ENCODE measurements at regions not wholly inside any gene's neighbourhood (a gene's known extent, or its start where the extent isn't known, plus 50 kb on each side); places are given as distances from the start of the nearest gene placed in this dataset.

- no peak overlapping the region for H3K4ac ChIP-seq (ENCODE audit: low read depth, low read length)
- H2BK5ac ChIP-seq (ENCODE audit: low read length) = no peak overlapping the region
- H3K4me3 ChIP-seq (ENCODE audit: low read length) = no peak overlapping the region
- no peak overlapping the region for H2AK5ac ChIP-seq (ENCODE audit: low read length)
- H3K23ac ChIP-seq (ENCODE audit: low read length) = no peak overlapping the region
- no peak overlapping the region for H3K56ac ChIP-seq (ENCODE audit: low read length)
- H3K4me1 ChIP-seq (ENCODE audit: control insufficient read depth, low read depth, low read length) = no peaks in the 10 kb centered on the region
- no peak overlapping the region for H4K8ac ChIP-seq (ENCODE audit: low read depth, low read length)
- no CpG with 5 or more reads among the region's 5 CpGs for WGBS (ENCODE audit: extremely low coverage, insufficient coverage, low lambda C conversion rate)
- no peak overlapping the region for H3K18ac ChIP-seq (ENCODE audit: low read length)
- no peaks in the 10 kb centered on the region for H3K79me1 ChIP-seq (ENCODE audit: low read length)
- H3K36me3 ChIP-seq (ENCODE audit: control insufficient read depth, insufficient read depth, low read length) = no peaks in the 10 kb centered on the region
- no peak overlapping the region for H3K9ac ChIP-seq (ENCODE audit: low read length)
- no peak for DNase-seq
- no peak overlapping the region for H2BK15ac ChIP-seq (replicated peaks; ENCODE audit: low read depth)
- H3K27me3 ChIP-seq (ENCODE audit: insufficient read depth, low read length, poor library complexity) = no peaks in the 10 kb centered on the region
- no peaks in the 10 kb centered on the region for H3K79me2 ChIP-seq (ENCODE audit: control insufficient read depth, insufficient read depth, low read length)
- no peak overlapping the region for H4K5ac ChIP-seq (ENCODE audit: low read length)
- H3K4me2 ChIP-seq (ENCODE audit: low read length) = no peak overlapping the region
- no peak overlapping the region for H3K27ac ChIP-seq (ENCODE audit: low read depth, low read length)
- no peak overlapping the region for H2BK120ac ChIP-seq (ENCODE audit: low read depth, low read length)
These were observed 268.8 kb upstream of the BTG1 start for GRCh38 chr12:92414170-92415070.

GRCh38 chr12:92413286-92413685 is 267.6 kb upstream of the BTG1 start:
- no peak overlapping the region for H4K8ac ChIP-seq (ENCODE audit: low read depth, low read length)
- no peak overlapping the region for H2BK120ac ChIP-seq (ENCODE audit: low read depth, low read length)
- H3K27ac ChIP-seq (ENCODE audit: low read depth, low read length) = no peak overlapping the region
- no peak overlapping the region for H2BK5ac ChIP-seq (ENCODE audit: low read length)
- H3K4me2 ChIP-seq (ENCODE audit: low read length) = no peak overlapping the region
- no peak overlapping the region for H3K4me3 ChIP-seq (ENCODE audit: low read length)
- no peak overlapping the region for H3K23ac ChIP-seq (ENCODE audit: low read length)
- H3K9ac ChIP-seq (ENCODE audit: low read length) = no peak overlapping the region
- H3K18ac ChIP-seq (ENCODE audit: low read length) = no peak overlapping the region
- no peaks in the 10 kb centered on the region for H3K79me2 ChIP-seq (ENCODE audit: control insufficient read depth, insufficient read depth, low read length)
- H3K4me1 ChIP-seq (ENCODE audit: control insufficient read depth, low read depth, low read length) = no peaks in the 10 kb centered on the region
- DNase-seq = no peak
- H3K36me3 ChIP-seq (ENCODE audit: control insufficient read depth, insufficient read depth, low read length) = no peaks in the 10 kb centered on the region
- no peak overlapping the region for H4K5ac ChIP-seq (ENCODE audit: low read length)
- no peaks in the 10 kb centered on the region for H3K79me1 ChIP-seq (ENCODE audit: low read length)
- no peak overlapping the region for H2BK15ac ChIP-seq (replicated peaks; ENCODE audit: low read depth)
- no peak overlapping the region for H3K4ac ChIP-seq (ENCODE audit: low read depth, low read length)
- H2AK5ac ChIP-seq (ENCODE audit: low read length) = no peak overlapping the region
- no peak overlapping the region for H3K56ac ChIP-seq (ENCODE audit: low read length)
- WGBS (ENCODE audit: extremely low coverage, insufficient coverage, low lambda C conversion rate) = no CpG with 5 or more reads among the region's 3 CpGs
- no peaks in the 10 kb centered on the region for H3K27me3 ChIP-seq (ENCODE audit: insufficient read depth, low read length, poor library complexity)

DNA sequence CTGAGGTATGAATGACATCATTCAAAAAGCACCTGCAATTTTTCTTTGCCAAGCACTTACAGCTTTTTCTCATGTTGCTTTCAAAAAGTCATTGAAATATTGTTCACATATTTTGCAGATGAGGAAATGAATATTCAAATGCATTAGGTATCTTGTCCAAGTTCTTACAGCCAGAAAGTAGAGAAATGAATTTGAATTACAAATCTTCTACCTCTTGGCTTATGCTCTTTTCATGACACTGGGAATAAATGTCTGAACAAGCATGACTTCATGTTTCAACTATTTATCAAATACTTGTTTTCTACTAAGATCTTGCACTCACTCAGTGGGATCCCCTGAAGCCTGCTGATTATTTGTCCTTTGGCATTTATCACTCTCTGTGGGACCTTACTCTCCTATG is 267.2 kb upstream of the BTG1 start:
- peak; percentile 50 for DNase-seq
- Histone ChIP-seq H2BK120ac (ENCODE audit: low read depth, low read length) (no peak overlapping the region), H2AK5ac (ENCODE audit: low read length) (no peak overlapping the region), H3K56ac (ENCODE audit: low read length) (no peak overlapping the region), H3K79me1 (ENCODE audit: low read length) (no peaks in the 10 kb centered on the region), H3K27ac (ENCODE audit: low read depth, low read length) (no peak overlapping the region), H3K4ac (ENCODE audit: low read depth, low read length) (no peak overlapping the region), H3K18ac (ENCODE audit: low read length) (no peak overlapping the region), H2BK15ac (replicated peaks; ENCODE audit: low read depth) (no peak overlapping the region), H3K4me3 (ENCODE audit: low read length) (no peak overlapping the region), H4K8ac (ENCODE audit: low read depth, low read length) (no peak overlapping the region), H3K23ac (ENCODE audit: low read length) (no peak overlapping the region), H3K9ac (ENCODE audit: low read length) (no peak overlapping the region), H4K5ac (ENCODE audit: low read length) (no peak overlapping the region), H2BK5ac (ENCODE audit: low read length) (no peak overlapping the region), H3K4me2 (ENCODE audit: low read length) (no peak overlapping the region), H3K27me3 (ENCODE audit: insufficient read depth, low read length, poor library complexity) (no peaks in the 10 kb centered on the region), H3K36me3 (ENCODE audit: control insufficient read depth, insufficient read depth, low read length) (no peaks in the 10 kb centered on the region), H3K4me1 (ENCODE audit: control insufficient read depth, low read depth, low read length) (no peaks in the 10 kb centered on the region), H3K79me2 (ENCODE audit: control insufficient read depth, insufficient read depth, low read length) (no peaks in the 10 kb centered on the region)

DNA sequence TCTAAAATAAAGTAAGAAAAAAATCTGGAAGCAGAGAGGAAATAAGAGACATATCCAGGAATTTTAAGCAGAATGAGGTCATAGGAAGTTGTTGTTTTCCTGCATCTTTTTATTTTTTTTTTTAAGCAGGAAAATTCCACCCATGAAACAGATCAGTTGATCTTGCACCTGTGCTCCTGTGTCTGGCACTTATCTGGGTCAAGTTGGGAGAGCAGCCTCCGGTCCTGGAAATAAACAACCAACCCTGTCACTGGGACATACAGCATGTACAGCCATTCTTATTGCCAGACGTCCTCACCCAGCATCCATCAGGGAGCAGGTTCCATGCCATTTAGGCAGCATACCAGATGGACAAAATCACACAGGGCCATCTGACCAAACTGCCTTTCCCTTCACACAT is 266.0 kb upstream of the BTG1 start:
- Histone ChIP-seq H3K79me1 (ENCODE audit: low read length) (no peaks in the 10 kb centered on the region), H3K4me3 (ENCODE audit: low read length) (no peak overlapping the region), H3K27ac (ENCODE audit: low read depth, low read length) (no peak overlapping the region), H3K4me1 (ENCODE audit: control insufficient read depth, low read depth, low read length) (no peaks in the 10 kb centered on the region), H2BK15ac (replicated peaks; ENCODE audit: low read depth) (no peak overlapping the region), H2BK5ac (ENCODE audit: low read length) (no peak overlapping the region), H2BK120ac (ENCODE audit: low read depth, low read length) (no peak overlapping the region), H3K56ac (ENCODE audit: low read length) (no peak overlapping the region), H3K36me3 (ENCODE audit: control insufficient read depth, insufficient read depth, low read length) (no peaks in the 10 kb centered on the region), H3K4ac (ENCODE audit: low read depth, low read length) (no peak overlapping the region), H3K9ac (ENCODE audit: low read length) (no peak overlapping the region), H2AK5ac (ENCODE audit: low read length) (no peak overlapping the region), H4K8ac (ENCODE audit: low read depth, low read length) (no peak overlapping the region), H3K4me2 (ENCODE audit: low read length) (no peak overlapping the region), H3K79me2 (ENCODE audit: control insufficient read depth, insufficient read depth, low read length) (no peaks in the 10 kb centered on the region), H3K27me3 (ENCODE audit: insufficient read depth, low read length, poor library complexity) (no peaks in the 10 kb centered on the region), H3K18ac (ENCODE audit: low read length) (no peak overlapping the region), H3K23ac (ENCODE audit: low read length) (no peak overlapping the region), H4K5ac (ENCODE audit: low read length) (no peak overlapping the region)
- no CpG with 5 or more reads among the region's 2 CpGs for WGBS (ENCODE audit: extremely low coverage, insufficient coverage, low lambda C conversion rate)
- DNase-seq = no peak

- no peak overlapping the region for H2BK15ac ChIP-seq (replicated peaks; ENCODE audit: low read depth)
- H3K79me2 ChIP-seq (ENCODE audit: control insufficient read depth, insufficient read depth, low read length) = no peaks in the 10 kb centered on the region
- H3K56ac ChIP-seq (ENCODE audit: low read length) = no peak overlapping the region
- no peak overlapping the region for H4K8ac ChIP-seq (ENCODE audit: low read depth, low read length)
- DNase-seq = peak; percentile 76
- H3K4me1 ChIP-seq (ENCODE audit: control insufficient read depth, low read depth, low read length) = no peaks in the 10 kb centered on the region
- H2AK5ac ChIP-seq (ENCODE audit: low read length) = no peak overlapping the region
- H3K36me3 ChIP-seq (ENCODE audit: control insufficient read depth, insufficient read depth, low read length) = no peaks in the 10 kb centered on the region
- H3K4ac ChIP-seq (ENCODE audit: low read depth, low read length) = no peak overlapping the region
- no peaks in the 10 kb centered on the region for H3K27me3 ChIP-seq (ENCODE audit: insufficient read depth, low read length, poor library complexity)
- H3K18ac ChIP-seq (ENCODE audit: low read length) = no peak overlapping the region
- H3K79me1 ChIP-seq (ENCODE audit: low read length) = no peaks in the 10 kb centered on the region
- H3K4me2 ChIP-seq (ENCODE audit: low read length) = no peak overlapping the region
- H2BK120ac ChIP-seq (ENCODE audit: low read depth, low read length) = no peak overlapping the region
- no peak overlapping the region for H3K27ac ChIP-seq (ENCODE audit: low read depth, low read length)
- no peak overlapping the region for H2BK5ac ChIP-seq (ENCODE audit: low read length)
- no peak overlapping the region for H3K23ac ChIP-seq (ENCODE audit: low read length)
- H4K5ac ChIP-seq (ENCODE audit: low read length) = no peak overlapping the region
- no peak overlapping the region for H3K4me3 ChIP-seq (ENCODE audit: low read length)
- H3K9ac ChIP-seq (ENCODE audit: low read length) = no peak overlapping the region
These were observed 262.6 kb upstream of the BTG1 start for GRCh38 chr12:92408072-92408900.
